NCI-H1105 treated with DMSO at 0.1 percent for 48 hours (cell line): ENCODE measurements at regions not wholly inside any gene's neighbourhood (a gene's known extent, or its start where the extent isn't known, plus 50 kb on each side); places are given as distances from the start of the nearest gene placed in this dataset.

Experiments used
- DNase-seq: peaks from one replicate; lab custom pipeline; 2025; lab: John Stamatoyannopoulos, UW

DNA sequence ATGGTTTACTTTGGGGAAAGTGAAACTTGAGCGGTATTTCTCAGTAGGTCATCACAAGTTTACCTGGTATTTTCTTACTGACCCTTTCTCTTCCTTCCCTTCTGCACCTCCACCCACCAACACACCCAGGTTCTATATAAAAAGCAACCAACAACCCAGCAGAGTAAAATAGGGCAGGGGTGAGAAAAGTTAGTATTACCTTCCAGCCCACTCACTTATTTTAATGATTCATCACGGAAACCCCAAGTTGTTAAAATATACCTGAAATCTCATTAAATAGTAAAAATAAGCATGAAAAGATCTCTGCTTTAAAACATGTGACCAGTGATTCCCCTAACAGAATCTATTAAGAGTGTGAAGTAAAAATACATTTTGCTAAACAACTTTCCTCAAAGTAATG, 306.1 kb downstream of the ZEB2 start:
- DNase-seq = no peak

DNA sequence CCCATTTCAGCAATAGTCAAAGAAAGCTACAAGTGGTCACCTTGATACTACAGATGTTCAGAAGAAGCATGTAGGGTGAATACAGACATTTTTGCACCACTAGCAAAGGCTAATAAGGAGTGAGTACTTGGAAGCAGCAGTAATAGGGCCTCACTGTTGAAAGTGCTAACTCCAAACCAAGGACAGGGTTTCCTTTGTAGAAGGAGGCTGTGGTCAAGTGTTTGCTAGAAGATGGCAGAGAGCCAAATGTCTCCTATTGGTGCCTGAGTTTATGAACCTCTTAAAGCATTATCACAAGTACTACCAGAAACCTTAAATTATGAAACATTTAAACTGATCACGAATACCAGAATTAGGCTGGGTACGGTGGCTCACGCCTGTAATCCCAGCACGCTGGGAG, 308.1 kb downstream of the ZEB2 start:
- DNase-seq = no peak

DNA sequence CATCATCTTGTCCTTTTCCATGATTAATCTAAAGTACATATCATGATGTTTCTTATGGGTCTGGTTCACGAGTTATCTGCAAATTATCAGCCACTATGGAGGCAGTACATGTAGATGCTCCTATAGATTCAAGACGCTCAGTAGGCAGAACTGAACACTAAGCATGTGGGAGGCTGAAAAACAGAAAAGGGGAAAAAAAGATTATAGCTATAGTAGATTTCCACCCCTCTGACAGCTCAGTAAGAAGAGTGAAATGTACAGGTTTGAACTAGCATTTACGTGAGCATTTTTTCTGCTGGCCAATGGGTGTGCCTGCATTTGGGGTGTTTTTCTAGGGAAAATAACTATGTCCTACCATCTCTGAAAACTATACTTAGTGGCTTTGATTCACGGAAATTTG, 308.9 kb downstream of the ZEB2 start:
- DNase-seq = no peak

DNA sequence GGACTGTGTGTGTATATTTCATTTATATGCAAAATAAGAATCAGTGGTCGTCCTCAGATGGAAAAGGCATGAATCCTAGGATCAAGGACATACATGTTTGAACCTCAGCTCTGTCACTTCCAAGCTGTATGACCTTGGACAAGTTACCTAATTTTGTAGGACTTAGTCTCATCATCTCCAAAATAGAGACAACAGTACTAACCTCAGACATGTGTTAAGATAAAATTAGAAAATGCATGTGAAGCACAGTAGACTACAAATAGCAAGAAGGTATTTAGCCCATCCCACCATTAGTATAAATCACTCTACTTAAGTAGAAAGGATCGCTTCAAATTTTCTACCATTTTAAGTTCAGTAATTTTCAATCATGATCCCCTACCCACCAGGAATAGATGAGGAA, 309.8 kb downstream of the ZEB2 start:
- DNase-seq = no peak

- no peak for DNase-seq
Measured at GRCh38 chr2:144208924-144209323, 311.0 kb downstream of the ZEB2 start.

DNA sequence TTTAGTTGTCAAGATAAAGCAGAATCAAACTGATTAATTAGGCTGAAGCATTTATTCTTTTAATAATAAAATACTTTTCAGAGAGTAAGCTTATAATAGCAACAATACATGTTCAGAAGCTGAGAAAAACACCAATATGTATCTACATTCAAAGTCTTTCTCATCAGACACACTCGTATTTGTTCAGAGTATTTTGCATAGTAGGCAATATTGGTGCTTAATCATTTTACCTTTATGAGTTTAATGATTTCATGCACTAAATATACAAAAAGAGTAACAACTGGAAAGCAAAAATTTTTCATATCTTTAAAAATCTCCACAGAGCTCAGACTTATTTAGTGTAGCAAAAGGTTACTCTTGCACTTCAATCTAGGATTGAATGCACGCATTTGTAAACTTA, 313.9 kb downstream of the ZEB2 start:
- DNase-seq = no peak

- no peak for DNase-seq
Measured at GRCh38 chr2:144201868-144202468, 318.0 kb downstream of the ZEB2 start.

DNA sequence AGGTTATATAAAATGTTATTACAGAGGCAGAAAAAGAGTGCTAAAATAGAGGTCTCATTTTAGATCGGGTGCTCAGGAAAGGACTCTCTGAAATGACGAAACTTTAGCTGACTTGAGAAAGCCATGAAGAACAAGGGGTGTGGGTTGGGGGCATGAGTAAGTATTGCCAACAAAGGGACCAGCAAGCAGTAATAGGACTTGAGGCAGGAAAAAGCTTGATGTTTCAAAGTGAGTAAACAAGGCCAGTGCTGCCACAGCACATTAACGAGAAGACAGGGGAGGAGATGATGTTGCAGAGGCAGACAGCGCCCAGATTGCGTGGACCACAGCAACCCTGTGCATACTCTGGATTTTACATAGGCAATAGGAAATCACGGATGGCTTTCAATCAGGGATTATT, 318.8 kb downstream of the ZEB2 start:
- no peak for DNase-seq

- DNase-seq = no peak
Measured at GRCh38 chr2:144198116-144198515, 321.8 kb downstream of the ZEB2 start.

GRCh38 chr2:144194326-144195071, 325.4 kb downstream of the ZEB2 start:
- DNase-seq = no peak

DNA sequence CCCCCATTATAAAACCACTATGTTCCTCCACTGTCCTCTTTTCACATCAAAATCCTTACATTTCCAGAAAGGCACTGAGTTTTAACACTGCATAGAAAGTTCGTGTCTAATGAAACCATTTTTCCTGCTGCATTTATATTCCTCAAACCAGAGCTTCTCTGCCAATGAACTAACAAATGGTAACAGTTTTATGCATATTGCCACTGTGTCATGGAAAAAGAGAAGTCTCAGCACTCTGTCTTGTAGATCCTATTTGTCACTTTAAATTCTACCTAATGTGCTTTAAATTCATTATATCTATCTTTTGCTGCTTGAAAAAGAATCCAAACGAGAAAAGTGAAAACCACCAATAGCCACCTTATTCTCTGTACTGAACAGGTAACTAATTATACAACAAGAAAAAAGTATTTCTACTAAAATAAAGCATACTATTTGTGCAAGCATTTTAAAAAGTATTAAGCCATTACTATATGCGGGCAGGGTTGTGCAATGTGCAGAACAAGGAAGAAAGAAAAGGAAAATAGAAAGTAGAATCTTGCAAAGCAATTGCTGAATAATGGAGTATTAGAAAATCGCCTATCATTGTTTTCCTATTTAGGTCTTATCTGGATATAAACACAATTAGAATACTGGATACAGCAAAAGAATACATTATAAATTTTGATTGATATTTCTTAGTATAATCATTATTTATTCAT, 328.9 kb downstream of the ZEB2 start:
- DNase-seq = no peak

DNA sequence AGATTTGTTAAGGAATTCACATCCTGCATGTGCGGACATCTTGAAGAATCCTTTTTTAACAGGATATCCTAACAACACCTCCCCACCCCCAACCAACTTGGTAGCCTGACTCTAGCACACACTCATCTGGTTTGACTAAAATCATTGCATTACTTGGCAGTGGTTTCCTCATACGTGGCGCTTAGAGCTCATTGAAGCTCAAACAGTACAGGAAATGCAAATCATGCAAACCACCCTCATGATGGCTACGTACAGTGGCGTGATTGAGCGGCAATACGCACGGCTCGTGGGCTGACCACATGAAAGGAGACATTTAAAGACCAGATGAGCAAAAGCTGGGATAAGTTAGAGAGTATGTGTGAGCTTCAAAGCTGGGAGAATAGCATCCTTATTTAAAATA, 336.2 kb downstream of the ZEB2 start:
- no peak for DNase-seq

- no peak for DNase-seq
Measured at GRCh38 chr2:144181001-144181400, 338.9 kb downstream of the ZEB2 start.

GRCh38 chr2:144180131-144180530, 339.8 kb downstream of the ZEB2 start:
- no peak for DNase-seq

- DNase-seq = no peak
Measured at GRCh38 chr2:144170179-144170578, 349.7 kb downstream of the ZEB2 start.

DNA sequence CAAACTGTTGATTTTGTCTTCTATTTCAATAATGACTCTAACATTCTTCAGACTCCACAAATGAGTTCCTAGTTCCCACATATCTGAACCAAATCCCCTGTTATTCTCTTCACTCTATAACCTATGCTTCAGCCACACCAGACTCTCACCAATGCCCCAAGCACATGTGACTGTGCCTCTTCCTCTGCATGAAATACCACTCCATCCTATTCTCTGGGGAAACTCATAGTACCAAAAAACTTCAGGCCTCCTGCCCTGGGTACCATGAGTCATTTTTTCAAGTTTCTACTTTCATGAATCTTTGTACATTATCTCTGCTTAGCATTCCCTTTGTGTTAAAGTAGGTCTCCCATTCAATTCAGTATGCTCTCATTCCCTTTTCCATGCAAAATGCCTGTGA, 353.2 kb downstream of the ZEB2 start:
- no peak for DNase-seq

- DNase-seq = no peak
Measured at GRCh38 chr2:144165599-144166250, 354.2 kb downstream of the ZEB2 start.

DNA sequence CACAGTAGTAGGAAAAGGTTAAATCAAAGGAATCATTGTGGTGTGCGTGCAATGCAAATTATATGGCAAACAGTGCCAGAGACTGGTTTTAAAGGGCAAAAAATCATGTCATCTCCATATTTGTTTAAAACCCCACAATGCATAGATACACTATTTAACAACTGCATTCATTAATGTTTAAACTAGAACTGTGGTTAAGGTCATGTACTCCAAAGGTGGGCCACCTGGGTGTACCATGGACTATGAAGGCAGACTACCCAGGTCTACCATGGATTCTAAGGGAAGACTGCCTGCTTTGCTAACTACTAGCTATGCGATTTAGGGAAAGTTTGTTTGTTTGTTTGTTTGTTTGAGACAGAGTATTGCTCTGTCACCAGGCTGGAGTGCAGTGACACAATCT, 356.3 kb downstream of the ZEB2 start:
- DNase-seq = no peak

DNA sequence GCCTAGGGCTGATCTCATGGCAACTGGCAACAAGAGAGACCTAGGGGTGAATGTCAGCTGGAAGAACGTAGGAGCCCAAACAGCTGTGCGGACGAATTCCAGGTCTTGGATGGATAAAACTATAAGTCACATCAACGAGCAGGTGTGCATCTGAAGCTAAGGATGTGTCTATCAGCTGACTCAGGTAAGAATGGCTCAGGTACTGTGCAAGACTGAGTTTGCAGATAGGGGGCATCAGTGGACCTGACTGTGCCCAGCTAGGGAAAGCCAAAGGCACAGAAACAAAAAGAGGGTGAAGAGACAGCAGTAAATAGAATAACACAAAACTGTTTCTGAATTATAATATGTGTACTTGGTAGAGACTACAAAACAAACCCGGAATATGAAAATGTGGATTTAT, 357.3 kb downstream of the ZEB2 start:
- DNase-seq = peak; percentile 11

DNA sequence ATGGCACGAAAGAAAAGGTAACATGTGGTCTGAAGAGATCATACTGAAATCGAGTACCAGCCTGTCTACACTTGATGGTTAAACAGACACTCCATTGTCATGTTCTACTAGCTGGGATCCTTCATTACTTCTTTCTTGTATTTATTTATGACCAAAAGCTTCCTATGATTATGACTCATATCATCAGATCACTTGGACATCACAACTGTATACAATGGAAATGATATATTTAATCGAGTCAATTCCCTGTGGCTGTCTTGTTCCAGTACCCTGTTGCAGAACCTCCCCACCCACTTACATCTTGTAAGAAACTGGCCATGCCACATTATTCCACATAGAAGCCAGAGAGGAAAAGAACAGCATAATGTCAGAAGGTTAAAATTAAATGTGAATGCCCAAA, 358.9 kb downstream of the ZEB2 start:
- no peak for DNase-seq

- no peak for DNase-seq
Measured at GRCh38 chr2:144159240-144159639, 360.7 kb downstream of the ZEB2 start.

DNA sequence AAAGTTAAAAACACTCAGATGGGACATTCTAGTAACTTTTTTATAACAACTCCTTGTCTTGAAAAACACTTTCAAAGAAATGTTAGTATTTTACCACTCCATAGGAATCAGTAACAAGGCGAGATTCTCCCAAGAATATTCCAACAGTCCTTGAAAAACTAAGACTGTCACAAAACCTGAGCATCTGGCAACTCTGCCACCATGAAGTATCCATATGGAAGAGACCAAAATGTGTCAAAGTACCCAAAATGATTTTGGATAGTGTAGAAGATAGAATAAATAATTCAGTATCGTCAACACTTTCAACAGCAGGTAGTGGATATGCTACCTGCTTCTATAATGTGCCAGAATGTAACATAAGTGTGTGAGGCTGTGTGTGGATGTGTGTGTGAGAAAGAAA, 361.8 kb downstream of the ZEB2 start:
- DNase-seq = no peak
